Activated CD8-positive, alpha-beta memory T cell treated with anti-CD3 and anti-CD28 coated beads, Interleukin-2, amount 50 U/mL, for 1 hour (primary cell): ENCODE measurements at regions not wholly inside any gene's neighbourhood (a gene's known extent, or its start where the extent isn't known, plus 50 kb on each side); places are given as distances from the start of the nearest gene placed in this dataset.

ENCODE experiments used
- DNase-seq: peaks from one replicate; pipeline ENCODE4 v3.0.0-alpha.2; 2020; ENCODE audit errors: extremely low read depth

GRCh38 chrX:39911278-39911897, 186.4 kb downstream of the BCOR start:
- DNase-seq, result no peak

- DNase-seq, result no peak
These were observed 185.6 kb downstream of the BCOR start for GRCh38 chrX:39912126-39912525.

- DNase-seq, result no peak
These were observed 182.7 kb downstream of the BCOR start for GRCh38 chrX:39915081-39915480.

- DNase-seq, result no peak
These were observed 182.2 kb downstream of the BCOR start for GRCh38 chrX:39915596-39915995.

GRCh38 chrX:39921838-39922237, 175.9 kb downstream of the BCOR start:
- no peak for DNase-seq

- no peak for DNase-seq
These were observed 175.3 kb downstream of the BCOR start for GRCh38 chrX:39922488-39922887.

GRCh38 chrX:39922926-39923325, 174.8 kb downstream of the BCOR start:
- no peak for DNase-seq

- no peak for DNase-seq
These were observed 170.4 kb downstream of the BCOR start for GRCh38 chrX:39927380-39927779.

GRCh38 chrX:39928704-39929378, 168.9 kb downstream of the BCOR start:
- no peak for DNase-seq

GRCh38 chrX:39929379-39930025, 168.3 kb downstream of the BCOR start:
- DNase-seq, result no peak

- DNase-seq, result no peak
These were observed 166.8 kb downstream of the BCOR start for GRCh38 chrX:39930786-39931528.

- DNase-seq, result no peak
These were observed 166.1 kb downstream of the BCOR start for GRCh38 chrX:39931529-39932282.

GRCh38 chrX:39935411-39936064, 162.2 kb downstream of the BCOR start:
- DNase-seq, result no peak

GRCh38 chrX:39936886-39937770, 160.6 kb downstream of the BCOR start:
- DNase-seq, result no peak

- no peak for DNase-seq
These were observed 159.3 kb downstream of the BCOR start for GRCh38 chrX:39938466-39938865.

- no peak for DNase-seq
These were observed 158.1 kb downstream of the BCOR start for GRCh38 chrX:39939678-39940077.

GRCh38 chrX:39941332-39941920, 156.3 kb downstream of the BCOR start:
- no peak for DNase-seq

GRCh38 chrX:39944416-39944815, 153.3 kb downstream of the BCOR start:
- DNase-seq, result no peak

- DNase-seq, result no peak
These were observed 152.0 kb downstream of the BCOR start for GRCh38 chrX:39945709-39946108.

GRCh38 chrX:39946822-39947221, 150.9 kb downstream of the BCOR start:
- DNase-seq, result no peak
